DOHH2 (cell line): ENCODE measurements at regions not wholly inside any gene's neighbourhood (a gene's known extent, or its start where the extent isn't known, plus 50 kb on each side); places are given as distances from the start of the nearest gene placed in this dataset.

Experiments
- H3F3A ChIP-seq: fragments of 200-600 bp; sonication (generic), shearing (Covaris generic); 2 replicates; pipeline ENCODE4 v1.6.0; 2016; ENCODE audit warnings: antibody characterized with exemption, mild to moderate bottlenecking; ENCODE audit not compliant: control insufficient read depth, insufficient read depth
- H3K27ac ChIP-seq: fragments of 200-600 bp; sonication (generic); 2 replicates; pipeline ENCODE4 v1.5.1; 2014; ENCODE audit warnings: low read depth, mild to moderate bottlenecking, low read length, moderate library complexity
- H3K27me3 ChIP-seq: fragments of 200-600 bp; sonication (generic); 2 replicates; pipeline ENCODE4 v1.6.1; 2014; ENCODE audit warnings: mild to moderate bottlenecking, low read length, mixed read lengths; ENCODE audit not compliant: control insufficient read depth
- H3K36me3 ChIP-seq: fragments of 200-600 bp; sonication (generic); 2 replicates; pipeline ENCODE4 v1.6.1; 2014; ENCODE audit warnings: mild to moderate bottlenecking, low read length, moderate library complexity, mixed read lengths; ENCODE audit not compliant: control insufficient read depth
- H3K4me1 ChIP-seq: fragments of 200-600 bp; sonication (generic); 2 replicates; pipeline ENCODE4 v1.6.1; 2014; ENCODE audit warnings: mild to moderate bottlenecking, low read length, mixed read lengths; ENCODE audit not compliant: control insufficient read depth
- H3K4me2 ChIP-seq: fragments of 200-600 bp; sonication (generic); 2 replicates; pipeline ENCODE4 v1.6.0; 2014; ENCODE audit warnings: mild to moderate bottlenecking, low read length, moderate library complexity
- H3K4me3 ChIP-seq: fragments of 200-600 bp; sonication (generic); 2 replicates; pipeline ENCODE4 v1.5.1; 2014; ENCODE audit warnings: mild to moderate bottlenecking, low read length, mixed read lengths
- H3K79me2 ChIP-seq: fragments of 200-600 bp; sonication (generic); 2 replicates; pipeline ENCODE4 v1.6.1; 2014; ENCODE audit warnings: mild to moderate bottlenecking, low read length, mixed read lengths; ENCODE audit not compliant: control insufficient read depth
- H3K9me2 ChIP-seq: fragments of 200-600 bp; sonication (generic); replicated peaks from 2 replicates; pipeline ENCODE4 v1.6.1; 2014; ENCODE audit warnings: mild to moderate bottlenecking, low read length, mixed read lengths; ENCODE audit not compliant: control insufficient read depth
- H3K9me3 ChIP-seq: fragments of 200-600 bp; sonication (generic); 2 replicates; pipeline ENCODE4 v1.6.1; 2014; ENCODE audit warnings: antibody characterized with exemption, low read length, mixed read lengths; ENCODE audit not compliant: control insufficient read depth, insufficient read depth
- H4K20me1 ChIP-seq: fragments of 200-600 bp; sonication (generic); 2 replicates; pipeline ENCODE4 v1.6.0; 2014; ENCODE audit warnings: low read depth, mild to moderate bottlenecking, antibody characterized with exemption, low read length, moderate library complexity; ENCODE audit not compliant: control insufficient read depth, insufficient read depth
- CTCF ChIP-seq: fragments of 200-600 bp; sonication (generic); IDR thresholded peaks from one replicate; pipeline ENCODE4 v1.5.1; 2014; ENCODE audit warnings: antibody characterized with exemption, mild to moderate bottlenecking, low read depth, low read length; ENCODE audit not compliant: poor library complexity, severe bottlenecking
- EZH2phosphoT487 ChIP-seq: fragments of 200-600 bp; sonication (generic); IDR thresholded peaks from 2 replicates; pipeline ENCODE4 v1.6.1; 2017; ENCODE audit warnings: borderline replicate concordance, mild to moderate bottlenecking, antibody characterized with exemption, low read length, moderate library complexity, mixed read lengths

GRCh38 chr4:187414716-187415115, 580.9 kb upstream of the ZFP42 start:
- Histone ChIP-seq H3K4me2 (no peak overlapping the region), H3K4me1 (no peaks in the 10 kb centered on the region), H3F3A (no peaks in the 10 kb centered on the region), H3K27me3 (no peaks in the 10 kb centered on the region), H3K9me3 (peaks cover 3% of the 10 kb centered on the region; the same call in 1 of the 2 replicates), H3K79me2 (no peaks in the 10 kb centered on the region), H4K20me1 (no peaks in the 10 kb centered on the region), H3K27ac (no peak overlapping the region), H3K9me2 (no peaks in the 10 kb centered on the region), H3K4me3 (no peak overlapping the region), H3K36me3 (no peaks in the 10 kb centered on the region)
- no peak for TF ChIP-seq EZH2phosphoT487
- TF ChIP-seq CTCF, result no peak

DNA sequence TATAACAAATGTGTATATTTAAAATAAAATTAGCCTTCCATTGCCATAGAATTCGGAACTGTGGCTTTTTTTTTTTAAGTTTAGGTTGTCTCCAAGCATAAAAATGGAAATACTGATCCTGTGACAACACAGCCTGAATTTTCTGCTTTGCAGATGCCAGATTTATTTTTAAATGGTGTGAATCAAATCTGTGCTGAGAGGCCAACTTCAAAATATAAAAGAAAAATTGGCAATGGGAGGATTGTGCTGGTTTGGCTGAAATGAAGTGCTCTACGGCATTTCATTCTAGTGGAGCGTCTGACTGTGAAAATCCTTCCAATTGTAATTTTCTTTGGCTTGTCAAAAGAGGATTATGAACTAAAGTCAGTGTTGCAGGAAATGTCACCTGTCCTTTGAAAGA, 580.3 kb upstream of the ZFP42 start:
- TF ChIP-seq CTCF (no peak), EZH2phosphoT487 (no peak)
- Histone ChIP-seq H3K4me2 (no peak overlapping the region), H3K79me2 (no peaks in the 10 kb centered on the region), H3K4me1 (no peaks in the 10 kb centered on the region), H4K20me1 (no peaks in the 10 kb centered on the region), H3K27me3 (no peaks in the 10 kb centered on the region), H3K27ac (no peak overlapping the region), H3K36me3 (no peaks in the 10 kb centered on the region), H3K9me2 (no peaks in the 10 kb centered on the region), H3F3A (no peaks in the 10 kb centered on the region), H3K4me3 (no peak overlapping the region), H3K9me3 (peaks cover 3% of the 10 kb centered on the region; the same call in 1 of the 2 replicates)

DNA sequence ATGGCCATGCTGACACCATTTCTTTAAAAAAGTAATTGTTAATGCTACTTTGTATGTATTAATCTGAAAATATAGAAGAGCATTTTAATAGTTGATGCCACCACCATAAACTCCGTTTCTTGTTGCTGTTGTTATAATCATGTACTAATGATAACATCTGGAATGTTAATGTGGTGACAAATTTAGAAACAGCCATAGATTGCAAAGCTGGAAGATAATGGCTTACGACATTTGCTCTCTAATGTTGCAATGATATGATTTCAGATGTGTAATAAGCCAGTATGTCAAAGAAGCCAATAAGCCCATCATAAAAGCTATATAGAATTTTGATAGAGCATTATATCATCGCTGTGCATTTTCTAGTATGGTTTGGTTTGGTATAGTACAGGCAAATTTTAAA, 579.4 kb upstream of the ZFP42 start:
- Histone ChIP-seq H3K9me2 (no peaks in the 10 kb centered on the region), H3K27me3 (no peaks in the 10 kb centered on the region), H3K27ac (no peak overlapping the region), H3K4me2 (no peak overlapping the region), H3K9me3 (peaks cover 3% of the 10 kb centered on the region; the same call in 1 of the 2 replicates), H4K20me1 (no peaks in the 10 kb centered on the region), H3F3A (no peaks in the 10 kb centered on the region), H3K4me3 (no peak overlapping the region), H3K4me1 (no peaks in the 10 kb centered on the region), H3K79me2 (no peaks in the 10 kb centered on the region), H3K36me3 (no peaks in the 10 kb centered on the region)
- no peak for TF ChIP-seq EZH2phosphoT487
- no peak for TF ChIP-seq CTCF

- Histone ChIP-seq H3K79me2 (no peaks in the 10 kb centered on the region), H3K4me2 (no peak overlapping the region), H3K36me3 (no peaks in the 10 kb centered on the region), H3K9me3 (peaks cover 3% of the 10 kb centered on the region; the same call in 1 of the 2 replicates), H4K20me1 (no peaks in the 10 kb centered on the region), H3K27ac (no peak overlapping the region), H3K9me2 (no peaks in the 10 kb centered on the region), H3K4me3 (no peak overlapping the region), H3K27me3 (no peaks in the 10 kb centered on the region), H3K4me1 (no peaks in the 10 kb centered on the region), H3F3A (no peaks in the 10 kb centered on the region)
- TF ChIP-seq EZH2phosphoT487 (no peak), CTCF (no peak)
Observed at GRCh38 chr4:187417721-187418120, 577.9 kb upstream of the ZFP42 start.
